PFSK-1 (cell line): ENCODE measurements at regions not wholly inside any gene's neighbourhood (a gene's known extent, or its start where the extent isn't known, plus 50 kb on each side); places are given as distances from the start of the nearest gene placed in this dataset.

ENCODE experiments used
- FOXP2 ChIP-seq: optimal IDR thresholded peaks from 2 replicates; pipeline ENCODE3; 2011; ENCODE audit warnings: borderline replicate concordance, control low read depth, inconsistent platforms; ENCODE audit not compliant: insufficient read depth; ENCODE audit errors: extremely low read length, extremely low read depth
- POLR2AphosphoS5 ChIP-seq: IDR thresholded peaks from 2 replicates; pipeline ENCODE4 v1.6.1; 2012; ENCODE audit warnings: low read depth, mild to moderate bottlenecking, control low read depth, low read length, moderate library complexity
- SIN3A ChIP-seq: IDR thresholded peaks from 2 replicates; pipeline ENCODE4 v1.6.1; 2012; ENCODE audit warnings: mild to moderate bottlenecking, low read length, moderate library complexity, borderline replicate concordance; ENCODE audit not compliant: insufficient read depth
- TAF1 ChIP-seq: IDR thresholded peaks from 2 replicates; pipeline ENCODE4 v1.6.1; 2012; ENCODE audit warnings: low read length, control low read depth, borderline replicate concordance; ENCODE audit not compliant: insufficient read depth
- TF ChIP-seq, protein P1 (sequence below), 2 experiments: IDR thresholded peaks; 2 replicates each; pipeline versions ENCODE4 v1.6.1 to v1.8.0; 2011 to 2012; ENCODE audit warnings: low read depth in 2 of 2, low read length in 2 of 2, control low read depth in 1 of 2, inconsistent platforms in 1 of 2, mild to moderate bottlenecking in 1 of 2, moderate library complexity in 1 of 2; ENCODE audit not compliant: insufficient read depth in 1 of 2

DNA sequence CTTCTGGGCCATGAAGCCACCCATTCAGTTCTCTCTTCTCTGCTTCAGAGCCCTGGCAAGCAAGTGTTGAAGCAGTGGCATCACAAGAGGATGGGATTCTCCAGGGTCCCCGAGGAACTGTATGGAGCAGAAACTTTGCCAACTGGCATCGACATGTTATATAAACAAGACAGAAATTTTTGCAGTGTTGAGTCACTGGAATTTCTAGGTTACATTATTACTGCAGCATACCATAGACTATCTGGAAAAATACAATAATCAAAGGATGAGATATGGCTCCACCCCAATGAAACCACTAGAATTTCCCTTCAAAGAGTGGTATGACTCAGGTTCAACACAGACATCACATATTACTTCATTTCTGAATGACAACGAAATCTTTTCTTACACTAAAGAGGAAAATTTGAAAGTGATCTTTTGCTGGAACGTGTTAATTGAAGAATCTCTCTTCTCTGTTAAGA lies 343.0 kb upstream of the DYNLRB2 start:
- no peak for TF ChIP-seq SIN3A
- TF ChIP-seq TAF1, result no peak
- no peak for TF ChIP-seq POLR2AphosphoS5
- TF ChIP-seq, protein P1, sequence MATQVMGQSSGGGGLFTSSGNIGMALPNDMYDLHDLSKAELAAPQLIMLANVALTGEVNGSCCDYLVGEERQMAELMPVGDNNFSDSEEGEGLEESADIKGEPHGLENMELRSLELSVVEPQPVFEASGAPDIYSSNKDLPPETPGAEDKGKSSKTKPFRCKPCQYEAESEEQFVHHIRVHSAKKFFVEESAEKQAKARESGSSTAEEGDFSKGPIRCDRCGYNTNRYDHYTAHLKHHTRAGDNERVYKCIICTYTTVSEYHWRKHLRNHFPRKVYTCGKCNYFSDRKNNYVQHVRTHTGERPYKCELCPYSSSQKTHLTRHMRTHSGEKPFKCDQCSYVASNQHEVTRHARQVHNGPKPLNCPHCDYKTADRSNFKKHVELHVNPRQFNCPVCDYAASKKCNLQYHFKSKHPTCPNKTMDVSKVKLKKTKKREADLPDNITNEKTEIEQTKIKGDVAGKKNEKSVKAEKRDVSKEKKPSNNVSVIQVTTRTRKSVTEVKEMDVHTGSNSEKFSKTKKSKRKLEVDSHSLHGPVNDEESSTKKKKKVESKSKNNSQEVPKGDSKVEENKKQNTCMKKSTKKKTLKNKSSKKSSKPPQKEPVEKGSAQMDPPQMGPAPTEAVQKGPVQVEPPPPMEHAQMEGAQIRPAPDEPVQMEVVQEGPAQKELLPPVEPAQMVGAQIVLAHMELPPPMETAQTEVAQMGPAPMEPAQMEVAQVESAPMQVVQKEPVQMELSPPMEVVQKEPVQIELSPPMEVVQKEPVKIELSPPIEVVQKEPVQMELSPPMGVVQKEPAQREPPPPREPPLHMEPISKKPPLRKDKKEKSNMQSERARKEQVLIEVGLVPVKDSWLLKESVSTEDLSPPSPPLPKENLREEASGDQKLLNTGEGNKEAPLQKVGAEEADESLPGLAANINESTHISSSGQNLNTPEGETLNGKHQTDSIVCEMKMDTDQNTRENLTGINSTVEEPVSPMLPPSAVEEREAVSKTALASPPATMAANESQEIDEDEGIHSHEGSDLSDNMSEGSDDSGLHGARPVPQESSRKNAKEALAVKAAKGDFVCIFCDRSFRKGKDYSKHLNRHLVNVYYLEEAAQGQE (IDR thresholded peaks at IDR 0.05; ENCODE audit: insufficient read depth in 1 of 2, low read depth in 2 of 2, low read length in 2 of 2), result no peak
- TF ChIP-seq FOXP2, result no peak

DNA sequence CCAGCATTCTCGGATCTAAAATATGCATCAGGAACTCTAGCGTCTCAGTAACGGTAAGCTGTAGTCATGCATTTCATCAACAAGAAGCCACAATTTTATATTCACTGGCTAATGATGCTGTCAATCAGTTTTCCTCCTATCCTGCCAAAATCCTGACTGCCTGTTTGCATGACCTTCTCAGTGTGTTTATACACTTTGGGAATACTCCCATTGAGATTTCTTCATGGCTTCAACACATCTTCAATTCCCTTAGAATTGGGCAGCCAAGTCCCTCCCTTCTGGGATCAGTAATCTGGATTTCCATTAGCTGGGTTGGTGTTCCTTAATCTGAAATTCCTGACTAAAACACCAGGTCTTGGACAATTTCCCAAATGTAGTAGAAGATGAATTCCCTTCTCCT lies 348.9 kb upstream of the DYNLRB2 start:
- no peak for TF ChIP-seq SIN3A
- no peak for TF ChIP-seq POLR2AphosphoS5
- no peak for TF ChIP-seq TAF1

DNA sequence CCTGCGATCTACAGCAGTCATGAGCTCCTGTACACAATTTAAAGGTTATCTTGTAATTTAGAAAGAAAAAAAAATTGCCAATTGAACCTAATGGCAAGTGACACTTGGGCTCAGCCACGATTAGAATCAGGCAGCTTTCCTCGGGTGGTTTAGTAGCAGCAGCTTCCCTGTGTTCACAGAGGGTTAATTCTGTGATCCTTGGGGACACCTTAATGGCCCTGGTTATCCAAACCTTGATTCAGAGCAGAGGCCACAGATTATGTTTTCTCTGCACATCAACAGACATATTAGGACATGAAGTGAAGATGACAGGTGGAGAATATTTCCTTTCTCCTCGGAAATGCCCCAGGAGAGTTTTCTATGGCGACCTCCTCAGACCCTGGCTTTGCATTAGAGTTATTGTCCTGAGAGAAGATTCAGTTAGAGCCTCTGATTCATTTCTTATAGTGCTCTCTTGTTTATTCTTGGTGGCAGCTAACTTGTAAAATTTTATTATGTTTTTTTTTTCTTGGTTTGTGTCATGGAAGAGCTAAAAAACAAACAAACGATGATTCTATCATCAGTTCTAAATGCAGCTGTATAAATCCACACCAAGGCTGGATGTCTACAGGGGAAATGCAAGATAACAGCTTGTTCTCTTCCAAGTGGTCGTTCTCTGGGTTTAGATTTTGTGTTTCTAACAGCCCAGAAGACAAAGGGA lies 351.2 kb upstream of the DYNLRB2 start:
- no peak for TF ChIP-seq SIN3A
- no peak for TF ChIP-seq FOXP2
- no peak for TF ChIP-seq POLR2AphosphoS5
- TF ChIP-seq TAF1, result no peak
- TF ChIP-seq, protein P1 (IDR thresholded peaks at IDR 0.05; ENCODE audit: insufficient read depth in 1 of 2, low read depth in 2 of 2, low read length in 2 of 2), result no peak

DNA sequence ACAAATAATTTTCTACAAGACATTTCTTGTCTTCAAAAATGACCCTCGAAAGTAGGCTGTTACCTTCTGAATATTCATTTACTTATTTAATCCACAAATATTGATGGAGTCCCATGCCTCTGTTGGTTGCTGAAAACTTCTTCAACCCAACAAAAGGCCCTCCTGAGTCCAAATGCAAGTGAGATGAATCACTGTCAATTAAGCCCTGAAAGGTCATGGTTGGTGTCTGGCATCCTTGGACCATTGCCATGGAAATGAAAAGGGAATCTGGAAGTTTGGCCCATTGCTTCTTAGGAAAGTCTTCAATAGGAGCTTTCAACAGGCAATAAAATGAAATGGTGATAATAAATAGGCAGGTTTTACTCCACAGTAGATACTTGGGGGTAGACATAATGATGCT lies 364.7 kb upstream of the DYNLRB2 start:
- TF ChIP-seq FOXP2 (no peak), TAF1 (no peak), POLR2AphosphoS5 (no peak), SIN3A (no peak)
- TF ChIP-seq, protein P1 (IDR thresholded peaks at IDR 0.05; ENCODE audit: insufficient read depth in 1 of 2, low read depth in 2 of 2, low read length in 2 of 2), result no peak

DNA sequence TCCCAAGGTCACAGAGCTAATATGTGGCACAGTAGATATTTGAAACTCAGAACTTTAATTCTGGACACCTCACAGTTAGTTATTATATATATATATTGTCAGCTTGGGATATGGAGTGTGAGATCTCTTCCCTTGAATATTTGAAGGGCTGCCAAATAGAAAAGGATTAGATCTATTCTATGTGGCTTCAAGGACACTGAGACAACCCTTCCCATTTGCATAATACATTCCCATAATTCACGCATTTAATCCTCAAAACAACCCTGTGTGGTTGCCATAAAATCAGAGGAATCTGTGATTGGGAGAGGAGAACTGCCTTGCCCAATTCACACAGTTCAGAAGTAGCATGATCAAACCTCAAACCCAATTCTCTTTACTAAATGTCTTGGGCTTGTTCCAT lies 365.8 kb upstream of the DYNLRB2 start:
- TF ChIP-seq TAF1 (no peak), SIN3A (no peak), FOXP2 (no peak), POLR2AphosphoS5 (no peak)
- TF ChIP-seq, protein P1 (IDR thresholded peaks at IDR 0.05; ENCODE audit: insufficient read depth in 1 of 2, low read depth in 2 of 2, low read length in 2 of 2), result no peak
